A549 (cell line): ENCODE measurements at regions not wholly inside any gene's neighbourhood (a gene's known extent, or its start where the extent isn't known, plus 50 kb on each side); places are given as distances from the start of the nearest gene placed in this dataset.

Source experiments
- ATAC-seq, 2 experiments: fragments of 200-7000 bp in 1 of 2; fragments of >200 bp in 1 of 2; cut with Nextera tagmentation in 1 of 2; cut with Tn5 transposase in 1 of 2; 3 replicates each; pipeline versions ENCODE4 v1.8.0 to v1.9.1; 2018 to 2020; ENCODE audit warnings: mild to moderate bottlenecking in 1 of 2, moderate library complexity in 1 of 2
- CTCF ChIA-PET: fragments of 300-600 bp; sonication (Branson Sonifier 250); formaldehyde crosslinking; extraction: SDS; loops from one replicate; lab custom pipeline; 2021; ENCODE audit warnings: antibody characterized with exemption, inconsistent platforms; lab: Yijun Ruan, JAX
- POLR2A ChIA-PET: fragments of 350-600 bp; formaldehyde crosslinking; extraction: SDS; loops from one replicate; lab custom pipeline; 2021; ENCODE audit warnings: antibody characterized with exemption, inconsistent platforms; lab: Yijun Ruan, JAX
- DNase-seq, 2 experiments: peaks; one replicate each; pipeline versions ENCODE4 v3.0.0 to v3.0.0-alpha.2; 2011 to 2016; ENCODE audit warnings: low read depth in 1 of 2, low spot score in 1 of 2
- FAIRE-seq: peaks from 2 replicates; lab custom pipeline; 2011; peaks lifted over from hg19 to GRCh38; lab: Jason Lieb, UNC
- H3K27ac ChIP-seq, 2 experiments: fragments of >200 bp; sonication (Bioruptor Twin); formaldehyde crosslinking; 3 replicates each; pipeline ENCODE4 v1.5.1; 2016 to 2017
- H3K4me1 ChIP-seq: fragments of >200 bp; sonication (Bioruptor Twin); formaldehyde crosslinking; 3 replicates; pipeline ENCODE4 v1.6.1; 2016
- H3K4me2 ChIP-seq: fragments of >200 bp; sonication (Bioruptor Twin); formaldehyde crosslinking; 3 replicates; pipeline ENCODE4 v1.6.1; 2016
- H3K4me3 ChIP-seq: fragments of >200 bp; sonication (Bioruptor Twin); formaldehyde crosslinking; 3 replicates; pipeline ENCODE4 v1.5.1; 2016
- H3K9me3 ChIP-seq: fragments of >200 bp; sonication (Bioruptor Twin); formaldehyde crosslinking; 3 replicates; pipeline ENCODE4 v1.6.1; 2016
- BHLHE40 ChIP-seq: IDR thresholded peaks from 2 replicates; pipeline ENCODE4 v1.6.1; 2012; ENCODE audit warnings: low read depth, low read length, inconsistent platforms
- CBX8 ChIP-seq: fragments of 200-600 bp; sonication (generic); IDR thresholded peaks from 2 replicates; pipeline ENCODE4 v1.6.1; 2016
- CEBPB ChIP-seq, 2 experiments: fragments of >200 bp in 1 of 2; sonication (Bioruptor Twin) in 1 of 2; formaldehyde crosslinking in 1 of 2; IDR thresholded peaks; 2 replicates each; pipeline ENCODE4 v1.6.1; 2012 to 2016
- CHD4 ChIP-seq: fragments of 200-600 bp; sonication (generic); IDR thresholded peaks from 2 replicates; pipeline ENCODE4 v1.6.1; 2016; ENCODE audit warnings: antibody characterized with exemption, mild to moderate bottlenecking, borderline replicate concordance
- E2F6 ChIP-seq: IDR thresholded peaks from 2 replicates; pipeline ENCODE4 v1.6.1; 2012; ENCODE audit warnings: low read depth, borderline replicate concordance
- EHF ChIP-seq: fragments of 250-450 bp; sonication (Bioruptor Pico); IDR thresholded peaks from 2 replicates; pipeline ENCODE4 v1.5.0; 2020; ENCODE audit warnings: mild to moderate bottlenecking
- EP300 ChIP-seq, 2 experiments: fragments of >200 bp; sonication (Bioruptor Twin); formaldehyde crosslinking; IDR thresholded peaks; 2 replicates in 1 of 2; 3 replicates in 1 of 2; pipeline ENCODE4 v1.6.1; 2016 to 2017
- ESRRA ChIP-seq: fragments of 150-350 bp; IDR thresholded peaks from 2 replicates; pipeline ENCODE4 v1.6.1; 2014; ENCODE audit warnings: mild to moderate bottlenecking, low read length, borderline replicate concordance
- FOSB ChIP-seq: fragments of 250-450 bp; sonication (Bioruptor Pico); IDR thresholded peaks from 2 replicates; pipeline ENCODE4 v1.5.0; 2020; ENCODE audit warnings: mild to moderate bottlenecking, moderate library complexity
- FOSL2 ChIP-seq, 2 experiments: fragments of 450-650 bp in 1 of 2; fragments of >200 bp in 1 of 2; sonication (Bioruptor Twin) in 1 of 2; formaldehyde crosslinking; IDR thresholded peaks; 2 replicates each; pipeline versions ENCODE4 v1.5.0 to v1.6.1; 2016 to 2020; ENCODE audit warnings: mild to moderate bottlenecking in 1 of 2, moderate library complexity in 1 of 2
- FOXS1 ChIP-seq: fragments of 250-450 bp; sonication (Bioruptor Pico); IDR thresholded peaks from 2 replicates; pipeline ENCODE4 v1.5.0; 2020; ENCODE audit warnings: mild to moderate bottlenecking, moderate library complexity
- GATA3 ChIP-seq: IDR thresholded peaks from 2 replicates; pipeline ENCODE4 v1.6.1; 2012; ENCODE audit warnings: borderline replicate concordance
- HDAC2 ChIP-seq: fragments of 200-600 bp; sonication (generic); IDR thresholded peaks from 2 replicates; pipeline ENCODE4 v1.6.1; 2016
- HOXB13 ChIP-seq: fragments of 250-450 bp; sonication (Bioruptor Pico); IDR thresholded peaks from 2 replicates; pipeline ENCODE4 v1.5.0; 2020; ENCODE audit warnings: low read depth, mild to moderate bottlenecking, moderate library complexity
- HOXB5 ChIP-seq: fragments of 250-450 bp; sonication (Bioruptor Pico); IDR thresholded peaks from 2 replicates; pipeline ENCODE4 v1.5.0; 2020; ENCODE audit warnings: mild to moderate bottlenecking, moderate library complexity
- JUN ChIP-seq, 2 experiments: fragments of >200 bp; sonication (Bioruptor Twin); formaldehyde crosslinking; IDR thresholded peaks; 2 replicates in 1 of 2; 3 replicates in 1 of 2; pipeline ENCODE4 v1.6.1; 2016 to 2017
- MAFK ChIP-seq: fragments of 450-650 bp; IDR thresholded peaks from 2 replicates; pipeline ENCODE4 v1.6.1; 2014; ENCODE audit not compliant: partially characterized antibody
- MAX ChIP-seq: IDR thresholded peaks from 2 replicates; pipeline ENCODE4 v1.6.1; 2012
- MAZ ChIP-seq: fragments of 150-350 bp; IDR thresholded peaks from 2 replicates; pipeline ENCODE4 v1.6.1; 2014; ENCODE audit warnings: antibody characterized with exemption, low read depth, low read length, borderline replicate concordance
- PBX3 ChIP-seq: IDR thresholded peaks from 2 replicates; pipeline ENCODE4 v1.6.1; 2012
- POLR2AphosphoS2 ChIP-seq: conservative IDR thresholded peaks from 2 replicates; pipeline ENCODE4 v1.6.1; 2012; ENCODE audit warnings: low read length, improper control_type of control experiment, inconsistent platforms
- RAD21 ChIP-seq, 2 experiments: fragments of >200 bp in 1 of 2; sonication (Bioruptor Twin) in 1 of 2; formaldehyde crosslinking in 1 of 2; IDR thresholded peaks in 1 of 2; conservative IDR thresholded peaks in 1 of 2; 2 replicates in 1 of 2; 3 replicates in 1 of 2; pipeline ENCODE4 v1.6.1; 2012 to 2018; ENCODE audit warnings: inconsistent platforms in 1 of 2
- RCOR1 ChIP-seq: fragments of 150-350 bp; IDR thresholded peaks from 2 replicates; pipeline ENCODE4 v1.6.1; 2014; ENCODE audit warnings: antibody characterized with exemption, low read length, low read depth
- WGBS: methylation state at CpG from one replicate; pipeline ENCODE4 v1.1.6; 2017; ENCODE audit errors: missing lambda C conversion rate; 5-methylcytosine and 5-hydroxymethylcytosine counted together
- TF ChIP-seq, protein P1 (sequence below): fragments of 200-600 bp; sonication (generic); IDR thresholded peaks from 2 replicates; pipeline ENCODE4 v1.6.1; 2016; ENCODE audit warnings: antibody characterized with exemption, mild to moderate bottlenecking, moderate library complexity
- TF ChIP-seq, protein P2 (sequence below): fragments of 250-450 bp; sonication (Bioruptor Pico); IDR thresholded peaks from 2 replicates; pipeline ENCODE4 v1.5.0; 2021; ENCODE audit warnings: mild to moderate bottlenecking, moderate library complexity, borderline replicate concordance

- TF ChIP-seq, protein P1, sequence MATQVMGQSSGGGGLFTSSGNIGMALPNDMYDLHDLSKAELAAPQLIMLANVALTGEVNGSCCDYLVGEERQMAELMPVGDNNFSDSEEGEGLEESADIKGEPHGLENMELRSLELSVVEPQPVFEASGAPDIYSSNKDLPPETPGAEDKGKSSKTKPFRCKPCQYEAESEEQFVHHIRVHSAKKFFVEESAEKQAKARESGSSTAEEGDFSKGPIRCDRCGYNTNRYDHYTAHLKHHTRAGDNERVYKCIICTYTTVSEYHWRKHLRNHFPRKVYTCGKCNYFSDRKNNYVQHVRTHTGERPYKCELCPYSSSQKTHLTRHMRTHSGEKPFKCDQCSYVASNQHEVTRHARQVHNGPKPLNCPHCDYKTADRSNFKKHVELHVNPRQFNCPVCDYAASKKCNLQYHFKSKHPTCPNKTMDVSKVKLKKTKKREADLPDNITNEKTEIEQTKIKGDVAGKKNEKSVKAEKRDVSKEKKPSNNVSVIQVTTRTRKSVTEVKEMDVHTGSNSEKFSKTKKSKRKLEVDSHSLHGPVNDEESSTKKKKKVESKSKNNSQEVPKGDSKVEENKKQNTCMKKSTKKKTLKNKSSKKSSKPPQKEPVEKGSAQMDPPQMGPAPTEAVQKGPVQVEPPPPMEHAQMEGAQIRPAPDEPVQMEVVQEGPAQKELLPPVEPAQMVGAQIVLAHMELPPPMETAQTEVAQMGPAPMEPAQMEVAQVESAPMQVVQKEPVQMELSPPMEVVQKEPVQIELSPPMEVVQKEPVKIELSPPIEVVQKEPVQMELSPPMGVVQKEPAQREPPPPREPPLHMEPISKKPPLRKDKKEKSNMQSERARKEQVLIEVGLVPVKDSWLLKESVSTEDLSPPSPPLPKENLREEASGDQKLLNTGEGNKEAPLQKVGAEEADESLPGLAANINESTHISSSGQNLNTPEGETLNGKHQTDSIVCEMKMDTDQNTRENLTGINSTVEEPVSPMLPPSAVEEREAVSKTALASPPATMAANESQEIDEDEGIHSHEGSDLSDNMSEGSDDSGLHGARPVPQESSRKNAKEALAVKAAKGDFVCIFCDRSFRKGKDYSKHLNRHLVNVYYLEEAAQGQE = no peak
- no peak for TF ChIP-seq EHF (CRISPR knock-in tag)
- TF ChIP-seq, protein P2, sequence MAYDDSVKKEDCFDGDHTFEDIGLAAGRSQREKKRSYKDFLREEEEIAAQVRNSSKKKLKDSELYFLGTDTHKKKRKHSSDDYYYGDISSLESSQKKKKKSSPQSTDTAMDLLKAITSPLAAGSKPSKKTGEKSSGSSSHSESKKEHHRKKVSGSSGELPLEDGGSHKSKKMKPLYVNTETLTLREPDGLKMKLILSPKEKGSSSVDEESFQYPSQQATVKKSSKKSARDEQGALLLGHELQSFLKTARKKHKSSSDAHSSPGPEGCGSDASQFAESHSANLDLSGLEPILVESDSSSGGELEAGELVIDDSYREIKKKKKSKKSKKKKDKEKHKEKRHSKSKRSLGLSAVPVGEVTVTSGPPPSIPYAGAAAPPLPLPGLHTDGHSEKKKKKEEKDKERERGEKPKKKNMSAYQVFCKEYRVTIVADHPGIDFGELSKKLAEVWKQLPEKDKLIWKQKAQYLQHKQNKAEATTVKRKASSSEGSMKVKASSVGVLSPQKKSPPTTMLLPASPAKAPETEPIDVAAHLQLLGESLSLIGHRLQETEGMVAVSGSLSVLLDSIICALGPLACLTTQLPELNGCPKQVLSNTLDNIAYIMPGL = no peak
- no peak for TF ChIP-seq FOSL2 (IDR thresholded peaks at IDR 0.05)
- TF ChIP-seq FOSL2 (CRISPR knock-in tag; IDR thresholded peaks at IDR 0.05) = no peak
- TF ChIP-seq CBX8 = no peak
- no peak for TF ChIP-seq ESRRA
- TF ChIP-seq HOXB5 (CRISPR knock-in tag) = no peak
- no peak for TF ChIP-seq CHD4
- no peak for TF ChIP-seq HDAC2
- no peak for TF ChIP-seq RCOR1
These were observed 115.8 kb upstream of the SPTLC3 start (continued) for GRCh38 chr20:12893019-12893418.

DNA sequence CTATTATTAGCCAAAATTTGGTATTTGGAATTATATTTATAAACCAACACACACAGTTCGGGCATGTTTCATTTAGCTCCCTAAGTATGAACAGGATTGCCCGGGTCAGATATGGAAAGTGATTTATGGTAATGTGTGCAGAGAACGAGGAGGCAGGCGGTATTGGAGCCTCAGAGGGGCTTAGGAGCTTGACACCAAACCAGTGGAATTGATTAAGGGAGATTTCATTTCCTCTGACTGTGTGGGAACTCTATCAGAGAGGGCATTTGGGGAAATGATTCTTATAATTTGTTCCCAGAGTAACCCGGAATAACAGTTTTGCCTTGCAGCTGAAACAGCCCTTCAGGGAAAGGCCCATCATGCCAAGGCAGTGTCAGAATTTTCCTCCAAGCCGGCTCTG is 115.1 kb upstream of the SPTLC3 start:
- WGBS = 11% methylated on average over 6 of the region's 6 CpGs
- ATAC-seq = no peak
- Histone ChIP-seq H3K4me3 (no peak overlapping the region), H3K4me1 (no peaks in the 10 kb centered on the region), H3K9me3 (no peaks in the 10 kb centered on the region), H3K27ac (no peak overlapping the region), H3K4me2 (no peak overlapping the region)
- ChIA-PET CTCF (no interaction called here), POLR2A (no interaction called here)
- no peak for DNase-seq
- TF ChIP-seq HOXB13 (no peak), PBX3 (no peak), GATA3 (no peak), MAX (no peak), HDAC2 (no peak), RAD21 (conservative IDR thresholded peaks at IDR 0.05 in 1 of 2, IDR thresholded peaks at IDR 0.05 in 1 of 2) (no peak), BHLHE40 (no peak), JUN (IDR thresholded peaks at IDR 0.05) (no peak), FOXS1 (CRISPR knock-in tag) (no peak)
- FAIRE-seq = no peak

- CTCF ChIA-PET = no interaction called here
- ATAC-seq = no peak
These were observed 114.7 kb upstream of the SPTLC3 start for GRCh38 chr20:12894089-12894488.

More at GRCh38 chr20:12894089-12894488, 114.7 kb upstream of the SPTLC3 start:
- TF ChIP-seq MAZ (no peak), EP300 (IDR thresholded peaks at IDR 0.05) (no peak), MAFK (no peak), CEBPB (IDR thresholded peaks at IDR 0.05) (no peak), FOSB (CRISPR knock-in tag) (no peak), POLR2AphosphoS2 (no peak), E2F6 (no peak)
- no peak overlapping the region for H3K27ac ChIP-seq
- FAIRE-seq = no peak
- no peak overlapping the region for H3K4me3 ChIP-seq
- H3K4me1 ChIP-seq = no peaks in the 10 kb centered on the region
- POLR2A ChIA-PET = no interaction called here
- no peak overlapping the region for H3K4me2 ChIP-seq
- no peak for DNase-seq
- WGBS = 33% methylated on average over 7 of the region's 7 CpGs
- H3K9me3 ChIP-seq = no peaks in the 10 kb centered on the region
